Activated CD8-positive, alpha-beta T cell treated with anti-CD3 and anti-CD28 coated beads, Interleukin-2, amount 10 ng/mL, durations not matched to agents 7 days and 5 days (primary cell): ENCODE measurements at regions not wholly inside any gene's neighbourhood (a gene's known extent, or its start where the extent isn't known, plus 50 kb on each side); places are given as distances from the start of the nearest gene placed in this dataset.

Source experiments
- ATAC-seq: fragments of 150-1000 bp; cut with Tn5 transposase; one replicate; pipeline ENCODE4 v1.10.0; 2021; ENCODE audit warnings: moderate library complexity
- CTCF ChIA-PET: fragments of 350-600 bp; sonication (Branson Sonifier 250); formaldehyde crosslinking; loops from one replicate; lab custom pipeline; 2021; ENCODE audit warnings: antibody characterized with exemption; lab: Charles Lee
- POLR2A ChIA-PET: fragments of 350-600 bp; sonication (Branson Sonifier 250); formaldehyde crosslinking; loops from one replicate; lab custom pipeline; 2021; ENCODE audit warnings: antibody characterized with exemption; lab: Charles Lee
- DNase-seq: peaks from one replicate; pipeline ENCODE4 v3.0.0-alpha.2; 2020
- H3K27ac Mint-ChIP-seq: one replicate; pipeline ENCODE4 v1.8.0; 2021; ENCODE audit warnings: mild to moderate bottlenecking, mixed read lengths
- H3K27me3 Mint-ChIP-seq: one replicate; pipeline ENCODE4 v1.8.0; 2021; ENCODE audit warnings: low read depth, mixed read lengths
- H3K36me3 Mint-ChIP-seq: one replicate; pipeline ENCODE4 v1.8.0; 2021; ENCODE audit warnings: low read depth, mixed read lengths
- H3K4me1 Mint-ChIP-seq: one replicate; pipeline ENCODE4 v1.8.0; 2021; ENCODE audit warnings: low read depth, mixed read lengths
- H3K4me3 Mint-ChIP-seq: one replicate; pipeline ENCODE4 v1.8.0; 2021; ENCODE audit warnings: mild to moderate bottlenecking, mixed read lengths
- H3K9me3 Mint-ChIP-seq: one replicate; pipeline ENCODE4 v1.8.0; 2022; ENCODE audit warnings: mixed read lengths; ENCODE audit not compliant: insufficient read depth

GRCh38 chr19:31583148-31583547 is 233.9 kb upstream of the TSHZ3 start:
- DNase-seq (no peak), ATAC-seq (no peak)
- H3K4me1 Mint-ChIP-seq: no peaks in the 10 kb centered on the region
- H3K27ac Mint-ChIP-seq: no peak overlapping the region
- no peaks in the 10 kb centered on the region for H3K36me3 Mint-ChIP-seq
- ChIA-PET CTCF (no interaction called here), POLR2A (no interaction called here)
- H3K9me3 Mint-ChIP-seq: no peaks in the 10 kb centered on the region
- no peaks in the 10 kb centered on the region for H3K27me3 Mint-ChIP-seq
- no peak overlapping the region for H3K4me3 Mint-ChIP-seq

- Mint-ChIP-seq H3K27ac (no peak overlapping the region), H3K9me3 (no peaks in the 10 kb centered on the region), H3K36me3 (no peaks in the 10 kb centered on the region), H3K4me1 (no peaks in the 10 kb centered on the region), H3K4me3 (no peak overlapping the region), H3K27me3 (no peaks in the 10 kb centered on the region)
- DNase-seq (no peak), ATAC-seq (no peak)
- ChIA-PET CTCF (no interaction called here), POLR2A (no interaction called here)
Measured at GRCh38 chr19:31586282-31586681, 237.0 kb upstream of the TSHZ3 start.

- ATAC-seq (no peak), DNase-seq (no peak)
- Mint-ChIP-seq H3K4me1 (no peaks in the 10 kb centered on the region), H3K27me3 (no peaks in the 10 kb centered on the region), H3K27ac (no peak overlapping the region), H3K36me3 (no peaks in the 10 kb centered on the region), H3K4me3 (no peak overlapping the region), H3K9me3 (no peaks in the 10 kb centered on the region)
- CTCF ChIA-PET: no interaction called here
- POLR2A ChIA-PET: no interaction called here
Measured at GRCh38 chr19:31589109-31589508, 239.9 kb upstream of the TSHZ3 start.

GRCh38 chr19:31591258-31591657 is 242.0 kb upstream of the TSHZ3 start:
- H3K27ac Mint-ChIP-seq: no peak overlapping the region
- no peaks in the 10 kb centered on the region for H3K27me3 Mint-ChIP-seq
- POLR2A ChIA-PET: no interaction called here
- no peak for ATAC-seq
- H3K4me1 Mint-ChIP-seq: no peaks in the 10 kb centered on the region
- no peak for DNase-seq
- CTCF ChIA-PET: no interaction called here
- H3K4me3 Mint-ChIP-seq: no peak overlapping the region
- H3K9me3 Mint-ChIP-seq: no peaks in the 10 kb centered on the region
- H3K36me3 Mint-ChIP-seq: no peaks in the 10 kb centered on the region

GRCh38 chr19:31592456-31592855 is 243.2 kb upstream of the TSHZ3 start:
- no peaks in the 10 kb centered on the region for H3K9me3 Mint-ChIP-seq
- no peak for DNase-seq
- ChIA-PET POLR2A (no interaction called here), CTCF (no interaction called here)
- H3K27ac Mint-ChIP-seq: no peak overlapping the region
- H3K4me3 Mint-ChIP-seq: no peak overlapping the region
- no peaks in the 10 kb centered on the region for H3K36me3 Mint-ChIP-seq
- no peaks in the 10 kb centered on the region for H3K27me3 Mint-ChIP-seq
- H3K4me1 Mint-ChIP-seq: no peaks in the 10 kb centered on the region
- no peak for ATAC-seq

- Mint-ChIP-seq H3K27ac (no peak overlapping the region), H3K27me3 (no peaks in the 10 kb centered on the region), H3K9me3 (no peaks in the 10 kb centered on the region), H3K36me3 (no peaks in the 10 kb centered on the region), H3K4me3 (no peak overlapping the region), H3K4me1 (no peaks in the 10 kb centered on the region)
- ChIA-PET POLR2A (no interaction called here), CTCF (no interaction called here)
- no peak for ATAC-seq
- DNase-seq: no peak
Measured at GRCh38 chr19:31594701-31595100, 245.5 kb upstream of the TSHZ3 start.

- H3K27me3 Mint-ChIP-seq: no peaks in the 10 kb centered on the region
- ChIA-PET POLR2A (no interaction called here), CTCF (no interaction called here)
- H3K27ac Mint-ChIP-seq: no peak overlapping the region
- no peaks in the 10 kb centered on the region for H3K4me1 Mint-ChIP-seq
- ATAC-seq: no peak
- no peaks in the 10 kb centered on the region for H3K9me3 Mint-ChIP-seq
- no peak for DNase-seq
- H3K36me3 Mint-ChIP-seq: no peaks in the 10 kb centered on the region
- H3K4me3 Mint-ChIP-seq: no peak overlapping the region
Measured at GRCh38 chr19:31595521-31595920, 246.3 kb upstream of the TSHZ3 start.

GRCh38 chr19:31596751-31597150 is 247.5 kb upstream of the TSHZ3 start:
- no peak overlapping the region for H3K4me3 Mint-ChIP-seq
- H3K27ac Mint-ChIP-seq: no peak overlapping the region
- ChIA-PET CTCF (no interaction called here), POLR2A (no interaction called here)
- no peaks in the 10 kb centered on the region for H3K4me1 Mint-ChIP-seq
- H3K9me3 Mint-ChIP-seq: no peaks in the 10 kb centered on the region
- no peak for DNase-seq
- H3K27me3 Mint-ChIP-seq: no peaks in the 10 kb centered on the region
- ATAC-seq: no peak
- H3K36me3 Mint-ChIP-seq: no peaks in the 10 kb centered on the region

GRCh38 chr19:31597616-31598015 is 248.4 kb upstream of the TSHZ3 start:
- Mint-ChIP-seq H3K9me3 (no peaks in the 10 kb centered on the region), H3K27ac (no peak overlapping the region), H3K4me1 (no peaks in the 10 kb centered on the region), H3K27me3 (no peaks in the 10 kb centered on the region), H3K4me3 (no peak overlapping the region), H3K36me3 (no peaks in the 10 kb centered on the region)
- ChIA-PET CTCF (no interaction called here), POLR2A (no interaction called here)
- DNase-seq (no peak), ATAC-seq (no peak)

- no peak for DNase-seq
- H3K9me3 Mint-ChIP-seq: no peaks in the 10 kb centered on the region
- CTCF ChIA-PET: no interaction called here
- no peaks in the 10 kb centered on the region for H3K27me3 Mint-ChIP-seq
- H3K36me3 Mint-ChIP-seq: no peaks in the 10 kb centered on the region
- no peaks in the 10 kb centered on the region for H3K4me1 Mint-ChIP-seq
- ATAC-seq: no peak
- POLR2A ChIA-PET: no interaction called here
- no peak overlapping the region for H3K27ac Mint-ChIP-seq
- no peak overlapping the region for H3K4me3 Mint-ChIP-seq
Measured at GRCh38 chr19:31598730-31599238, 249.5 kb upstream of the TSHZ3 start.

GRCh38 chr19:31600731-31601295 is 251.6 kb upstream of the TSHZ3 start:
- Mint-ChIP-seq H3K36me3 (no peaks in the 10 kb centered on the region), H3K4me3 (no peak overlapping the region), H3K4me1 (no peaks in the 10 kb centered on the region), H3K27me3 (no peaks in the 10 kb centered on the region), H3K9me3 (no peaks in the 10 kb centered on the region), H3K27ac (no peak overlapping the region)
- CTCF ChIA-PET: no interaction called here
- DNase-seq (no peak), ATAC-seq (no peak)
- POLR2A ChIA-PET: no interaction called here

- no peaks in the 10 kb centered on the region for H3K36me3 Mint-ChIP-seq
- ATAC-seq (no peak), DNase-seq (no peak)
- no peaks in the 10 kb centered on the region for H3K9me3 Mint-ChIP-seq
- H3K27ac Mint-ChIP-seq: no peak overlapping the region
- no peaks in the 10 kb centered on the region for H3K27me3 Mint-ChIP-seq
- ChIA-PET POLR2A (no interaction called here), CTCF (no interaction called here)
- H3K4me3 Mint-ChIP-seq: no peak overlapping the region
- H3K4me1 Mint-ChIP-seq: no peaks in the 10 kb centered on the region
Measured at GRCh38 chr19:31601855-31602254, 252.6 kb upstream of the TSHZ3 start.

GRCh38 chr19:31602548-31602947 is 253.3 kb upstream of the TSHZ3 start:
- DNase-seq (no peak), ATAC-seq (no peak)
- H3K27me3 Mint-ChIP-seq: no peaks in the 10 kb centered on the region
- no peaks in the 10 kb centered on the region for H3K9me3 Mint-ChIP-seq
- H3K36me3 Mint-ChIP-seq: no peaks in the 10 kb centered on the region
- no peak overlapping the region for H3K4me3 Mint-ChIP-seq
- POLR2A ChIA-PET: no interaction called here
- no peaks in the 10 kb centered on the region for H3K4me1 Mint-ChIP-seq
- no peak overlapping the region for H3K27ac Mint-ChIP-seq
- CTCF ChIA-PET: no interaction called here
